C4-2B (cell line): ENCODE measurements at regions not wholly inside any gene's neighbourhood (a gene's known extent, or its start where the extent isn't known, plus 50 kb on each side); places are given as distances from the start of the nearest gene placed in this dataset.

Source experiments
- CTCF ChIP-seq: fragments of 450-650 bp; conservative IDR thresholded peaks from 2 replicates; pipeline ENCODE4 v1.5.1; 2017; ENCODE audit warnings: mild to moderate bottlenecking
- ZFX ChIP-seq: fragments of 450-650 bp; IDR thresholded peaks from 2 replicates; pipeline ENCODE4 v1.6.1; 2017

- TF ChIP-seq ZFX: no peak
- TF ChIP-seq CTCF: no peak
These were observed 768.4 kb upstream of the ADGRL2 start for GRCh38 chr1:81032374-81032773.
